Spleen (tissue), 11 donors: ENCODE measurements at regions not wholly inside any gene's neighbourhood (a gene's known extent, or its start where the extent isn't known, plus 50 kb on each side); places are given as distances from the start of the nearest gene placed in this dataset.

ENCODE experiments used
- DNase-seq: peaks from one replicate; pipeline ENCODE4 v3.0.0-alpha.2; 2020
- H3K27ac ChIP-seq, 8 donors: fragments of 200-600 bp; sonication (generic) in 7 of 8; 1 replicate in 4 of 8; 2 replicates in 4 of 8; pipeline versions ENCODE4 v1.5.0 to v1.8.0; 2016 to 2021; ENCODE audit warnings: inconsistent platforms in 4 of 8, mild to moderate bottlenecking in 4 of 8, moderate library complexity in 1 of 8
- H3K27me3 ChIP-seq, 7 donors: fragments of 200-600 bp; sonication (generic) in 6 of 7; replicated peaks in 1 of 7; 1 replicate in 4 of 7; 2 replicates in 3 of 7; pipeline versions ENCODE4 v1.5.0 to v1.8.0; 2016 to 2021; ENCODE audit warnings: inconsistent platforms in 3 of 7, mild to moderate bottlenecking in 1 of 7
- H3K36me3 ChIP-seq, 6 donors: fragments of 200-600 bp; sonication (generic) in 5 of 6; 1 replicate in 4 of 6; 2 replicates in 2 of 6; pipeline versions ENCODE4 v1.5.0 to v1.8.0; 2016 to 2021; ENCODE audit warnings: inconsistent platforms in 2 of 6
- H3K4me1 ChIP-seq, 6 donors: fragments of 200-600 bp; sonication (generic) in 5 of 6; 1 replicate in 3 of 6; 2 replicates in 3 of 6; pipeline versions ENCODE4 v1.5.0 to v1.8.0; 2016 to 2021; ENCODE audit warnings: inconsistent platforms in 3 of 6
- H3K4me3 ChIP-seq, 8 donors: fragments of 200-600 bp; sonication (generic) in 7 of 8; 1 replicate in 4 of 8; 2 replicates in 4 of 8; pipeline versions ENCODE4 v1.5.0 to v1.8.0; 2016 to 2021; ENCODE audit warnings: inconsistent platforms in 4 of 8, mild to moderate bottlenecking in 4 of 8, moderate library complexity in 2 of 8
- H3K9me3 ChIP-seq, 8 donors: fragments of 200-600 bp; sonication (generic) in 7 of 8; 1 replicate in 4 of 8; 2 replicates in 4 of 8; pipeline versions ENCODE4 v1.5.0 to v1.8.0; 2016 to 2021; ENCODE audit warnings: inconsistent platforms in 4 of 8
- POLR2A ChIP-seq, 3 donors: fragments of 450-650 bp; IDR thresholded peaks; one replicate each; pipeline ENCODE4 v1.5.1; 2017; ENCODE audit warnings: antibody characterized with exemption in 3 of 3, mild to moderate bottlenecking in 1 of 3
- POLR2AphosphoS5 ChIP-seq, 3 donors: sonication (generic); formaldehyde crosslinking; IDR thresholded peaks; one replicate each; pipeline ENCODE4 v1.5.1; 2017; ENCODE audit warnings: antibody characterized with exemption in 3 of 3
- WGBS, 5 donors: extraction: QIAGEN DNeasy Blood & Tissue Kit in 3 of 5; methylation state at CpG; one replicate each; pipeline versions ENCODE4 v1.1.5 to v1.1.7; 2013 to 2018; 5-methylcytosine and 5-hydroxymethylcytosine counted together
- intact Hi-C: fragments of 100-400 bp; cut with DNase I; formaldehyde crosslinking; loops from one replicate; pipeline ENCODE4 v1.15.0; 2023; ENCODE audit warnings: low total_unique reads
- TF ChIP-seq, protein P1 (sequence below), 11 experiments: fragments of 200-600 bp in 7 of 11; fragments of 450-650 bp in 4 of 11; sonication (generic) in 4 of 11; IDR thresholded peaks in 8 of 11; conservative IDR thresholded peaks in 3 of 11; 1 replicate in 7 of 11; 2 replicates in 4 of 11; pipeline versions ENCODE4 v1.4.0 to v1.8.0; 2016 to 2021; ENCODE audit warnings: antibody characterized with exemption in 11 of 11, inconsistent platforms in 4 of 11, mild to moderate bottlenecking in 1 of 11
- donor health status: healthy with polysubstance abuse.
- donor health status: DM: no; HTN: no; CAD: no; lungs with moderate emphysema.
- donor health status: DM: no; HTN: no; CAD: no.
- donor health status: Bipolar disorder and iron deficiency.
- donor health status: healthy.
- donor health status: DM: no; HTN: no; CAD: no.
- donor health status: DM: yes; HTN: yes; CAD: no.

DNA sequence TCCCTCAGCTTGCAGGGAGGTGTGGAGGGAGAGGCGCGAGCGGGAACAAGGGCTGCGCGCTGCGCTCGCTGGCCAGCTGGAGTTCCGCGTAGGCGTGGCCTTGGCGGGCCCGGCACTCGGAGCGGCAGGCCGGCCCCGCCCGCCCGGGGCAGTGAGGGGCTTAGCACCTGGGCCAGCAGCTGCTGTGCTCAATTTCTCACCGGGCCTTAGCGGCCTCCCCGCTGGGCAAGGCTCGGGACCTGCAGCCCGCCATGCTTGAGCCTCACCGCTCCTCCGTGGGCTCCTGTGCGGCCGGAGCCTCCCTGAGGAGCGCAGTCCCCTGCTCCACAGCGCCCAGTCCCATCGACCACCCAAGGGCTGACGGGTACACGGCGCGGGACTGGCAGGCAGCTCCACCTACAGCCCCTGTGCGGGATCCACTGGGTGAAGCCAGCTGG is 1516.4 kb downstream of the EFNA5 start:
- TF ChIP-seq, protein P1, sequence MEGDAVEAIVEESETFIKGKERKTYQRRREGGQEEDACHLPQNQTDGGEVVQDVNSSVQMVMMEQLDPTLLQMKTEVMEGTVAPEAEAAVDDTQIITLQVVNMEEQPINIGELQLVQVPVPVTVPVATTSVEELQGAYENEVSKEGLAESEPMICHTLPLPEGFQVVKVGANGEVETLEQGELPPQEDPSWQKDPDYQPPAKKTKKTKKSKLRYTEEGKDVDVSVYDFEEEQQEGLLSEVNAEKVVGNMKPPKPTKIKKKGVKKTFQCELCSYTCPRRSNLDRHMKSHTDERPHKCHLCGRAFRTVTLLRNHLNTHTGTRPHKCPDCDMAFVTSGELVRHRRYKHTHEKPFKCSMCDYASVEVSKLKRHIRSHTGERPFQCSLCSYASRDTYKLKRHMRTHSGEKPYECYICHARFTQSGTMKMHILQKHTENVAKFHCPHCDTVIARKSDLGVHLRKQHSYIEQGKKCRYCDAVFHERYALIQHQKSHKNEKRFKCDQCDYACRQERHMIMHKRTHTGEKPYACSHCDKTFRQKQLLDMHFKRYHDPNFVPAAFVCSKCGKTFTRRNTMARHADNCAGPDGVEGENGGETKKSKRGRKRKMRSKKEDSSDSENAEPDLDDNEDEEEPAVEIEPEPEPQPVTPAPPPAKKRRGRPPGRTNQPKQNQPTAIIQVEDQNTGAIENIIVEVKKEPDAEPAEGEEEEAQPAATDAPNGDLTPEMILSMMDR (IDR thresholded peaks at IDR 0.05 in 8 of 11, conservative IDR thresholded peaks at IDR 0.05 in 3 of 11), result no peak
- TF ChIP-seq POLR2AphosphoS5 (IDR thresholded peaks at IDR 0.05) (no peak), POLR2A (IDR thresholded peaks at IDR 0.05) (no peak)
- WGBS, 5 donors, result 95 to 99% (median 96%) methylated on average over 13 to 35 of the region's 35 CpGs
- intact Hi-C loops, result no loop called here

DNA sequence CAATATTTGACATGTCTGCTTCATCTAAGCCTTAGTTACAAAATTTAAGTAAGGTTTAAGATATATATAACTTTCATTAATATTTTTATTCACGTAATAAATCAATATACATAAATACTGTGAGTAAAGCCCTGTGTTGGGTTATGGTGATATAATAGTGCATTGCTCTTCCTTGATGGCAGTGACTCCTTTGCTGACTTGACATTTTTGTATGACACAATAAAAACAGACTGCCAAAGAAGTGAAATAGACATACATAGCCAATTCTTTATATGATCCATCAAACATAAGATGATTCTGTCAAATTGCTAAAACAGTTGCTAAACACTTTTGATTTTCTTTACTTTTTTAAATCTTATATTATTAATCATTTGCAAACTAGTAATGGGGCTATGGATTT is 1518.2 kb downstream of the EFNA5 start:
- H3K27ac ChIP-seq, result no peak overlapping the region
- WGBS, 5 donors, result 85 to 98% (median 90%) methylated on average over 1 of the region's 1 CpG
- DNase-seq, result no peak
- TF ChIP-seq, protein P1 (IDR thresholded peaks at IDR 0.05 in 8 of 11, conservative IDR thresholded peaks at IDR 0.05 in 3 of 11), result no peak
- TF ChIP-seq POLR2A (IDR thresholded peaks at IDR 0.05), result no peak
- no peak for TF ChIP-seq POLR2AphosphoS5 (IDR thresholded peaks at IDR 0.05)
- H3K9me3 ChIP-seq, result peaks cover 0 to 13% (median 6%) of the 10 kb centered on the region in 8 donors
- no peaks in the 10 kb centered on the region for H3K27me3 ChIP-seq
- intact Hi-C loops, result no loop called here
- H3K4me3 ChIP-seq, result no peak overlapping the region
- H3K36me3 ChIP-seq, result no peaks in the 10 kb centered on the region
- no peaks in the 10 kb centered on the region for H3K4me1 ChIP-seq

More for the DNA sequence above, 1516.4 kb downstream of the EFNA5 start:
- H3K9me3 ChIP-seq, result peaks cover 0 to 13% (median 6%) of the 10 kb centered on the region in 8 donors
- H3K27me3 ChIP-seq, result no peaks in the 10 kb centered on the region
- H3K4me1 ChIP-seq, result no peaks in the 10 kb centered on the region
- H3K4me3 ChIP-seq, result no peak overlapping the region
- H3K36me3 ChIP-seq, result no peaks in the 10 kb centered on the region
- H3K27ac ChIP-seq, result no peak overlapping the region
- DNase-seq, result peak; percentile 66

DNA sequence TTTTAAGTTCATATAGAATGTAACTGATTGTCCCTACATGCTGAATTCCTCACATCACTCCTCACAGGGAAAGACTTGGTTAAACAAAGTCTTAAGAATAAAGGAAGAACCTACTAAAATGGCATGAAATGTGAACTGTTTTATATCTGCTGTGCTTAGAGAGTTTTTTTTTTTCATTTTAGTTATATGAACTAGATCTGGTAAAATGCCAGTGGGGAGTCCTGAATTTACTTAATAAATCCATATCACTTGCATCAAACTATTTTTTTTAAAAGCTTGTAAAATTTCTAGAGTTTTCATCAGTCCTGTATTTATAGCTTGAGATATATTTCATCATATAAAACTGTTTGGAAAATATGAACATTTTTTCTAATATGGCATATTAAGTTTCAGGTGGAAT is 1528.6 kb downstream of the EFNA5 start:
- TF ChIP-seq POLR2AphosphoS5 (IDR thresholded peaks at IDR 0.05), result no peak
- no peak for TF ChIP-seq POLR2A (IDR thresholded peaks at IDR 0.05)
- TF ChIP-seq, protein P1 (IDR thresholded peaks at IDR 0.05 in 8 of 11, conservative IDR thresholded peaks at IDR 0.05 in 3 of 11), result no peak
- no peaks in the 10 kb centered on the region for H3K4me1 ChIP-seq
- H3K9me3 ChIP-seq, result peaks cover 0 to 10% (median 0%) of the 10 kb centered on the region in 8 donors
- no peak overlapping the region for H3K27ac ChIP-seq
- H3K27me3 ChIP-seq, result no peaks in the 10 kb centered on the region
- intact Hi-C loops, result no loop called here
- DNase-seq, result no peak
- H3K36me3 ChIP-seq, result no peaks in the 10 kb centered on the region
- no peak overlapping the region for H3K4me3 ChIP-seq

DNA sequence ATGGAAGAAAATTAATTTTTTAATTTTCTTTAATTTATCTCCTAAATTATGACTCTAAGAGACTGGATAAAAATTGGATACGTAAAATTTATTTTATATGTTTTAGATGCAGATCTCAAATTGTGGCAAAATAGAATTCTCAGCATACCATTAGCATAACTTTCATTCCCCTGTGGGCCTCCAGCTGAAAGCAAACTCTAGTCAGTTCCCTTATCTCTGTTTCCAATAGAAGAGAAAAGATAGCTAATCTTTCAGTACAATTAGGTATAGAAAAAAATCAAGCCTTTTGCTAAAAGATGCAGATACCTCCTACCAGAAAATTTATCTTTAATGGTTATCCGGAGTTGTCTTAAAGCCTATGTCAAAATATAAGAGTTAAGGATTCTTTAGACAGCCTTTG is 1530.6 kb downstream of the EFNA5 start:
- Histone ChIP-seq H3K27me3 (no peaks in the 10 kb centered on the region), H3K36me3 (no peaks in the 10 kb centered on the region), H3K4me3 (no peak overlapping the region), H3K4me1 (no peaks in the 10 kb centered on the region), H3K27ac (no peak overlapping the region), H3K9me3 (peaks cover 0 to 10% (median 0%) of the 10 kb centered on the region in 8 donors)
- TF ChIP-seq, protein P1 (IDR thresholded peaks at IDR 0.05 in 8 of 11, conservative IDR thresholded peaks at IDR 0.05 in 3 of 11), result no peak
- no peak for TF ChIP-seq POLR2A (IDR thresholded peaks at IDR 0.05)
- no peak for TF ChIP-seq POLR2AphosphoS5 (IDR thresholded peaks at IDR 0.05)
- intact Hi-C loops, result no loop called here
- no peak for DNase-seq
- 83 to 90% (median 88%) methylated on average over 2 of the region's 2 CpGs for WGBS, 5 donors
